ENCODE measurements at regions not wholly inside any gene's neighbourhood (a gene's known extent, or its start where the extent isn't known, plus 50 kb on each side); places are given as distances from the start of the nearest gene placed in this dataset.

- H3K9me3 ChIP-seq (ENCODE audit: insufficient read depth in 2 of 2, low read depth in 1 of 2, low read length in 1 of 2) = no peaks in the 10 kb centered on the region; a peak in 1 of 4 replicates
- no peak overlapping the region for H2BK5ac ChIP-seq (ENCODE audit: low read depth, low read length)
- no peak overlapping the region for H3K14ac ChIP-seq (ENCODE audit: insufficient read length)
- no peak overlapping the region for H3K56ac ChIP-seq (replicated peaks; ENCODE audit: insufficient read length, low read depth, low read length)
- WGBS, 2 experiments (ENCODE audit: extremely low coverage in 1 of 2, insufficient coverage in 1 of 2, insufficient read length in 1 of 2, insufficient replicate concordance in 2 of 2, low coverage in 1 of 2, low lambda C conversion rate in 2 of 2, missing lambda C conversion rate in 1 of 2) = 92% methylated on average over 6 of the region's 6 CpGs; no CpG with 5 or more reads in 1 of the 2 experiments
- no peak overlapping the region for H3K9ac ChIP-seq (replicated peaks in 1 of 4; ENCODE audit: extremely low read depth in 1 of 4, low read depth in 3 of 4, low read length in 3 of 4)
- H3K27me3 ChIP-seq (replicated peaks in 1 of 4; ENCODE audit: control insufficient read depth in 3 of 4, extremely low read depth in 1 of 4, insufficient read depth in 3 of 4, low read length in 3 of 4) = no peaks in the 10 kb centered on the region
- H3K36me3 ChIP-seq (ENCODE audit: control insufficient read depth in 2 of 4, insufficient read depth in 4 of 4, low read length in 3 of 4) = no peaks in the 10 kb centered on the region
- no peak overlapping the region for H4K5ac ChIP-seq (ENCODE audit: insufficient read length, low read depth, low read length)
- H2BK15ac ChIP-seq (ENCODE audit: low read length) = no peak overlapping the region
- no peak overlapping the region for H3K27ac ChIP-seq (ENCODE audit: low read depth, low read length)
- no peak overlapping the region for H2BK20ac ChIP-seq (ENCODE audit: low read length)
- H3K79me1 ChIP-seq (ENCODE audit: low read depth, low read length) = no peaks in the 10 kb centered on the region
- H4K91ac ChIP-seq (replicated peaks; ENCODE audit: insufficient read length, low read length) = no peak overlapping the region
- no peak overlapping the region for H3K4me3 ChIP-seq (ENCODE audit: extremely low read depth in 1 of 4, insufficient read depth in 2 of 4, low read depth in 3 of 4, low read length in 4 of 4)
- no peak overlapping the region for H2AK5ac ChIP-seq (ENCODE audit: low read depth, low read length)
- no peak overlapping the region for H2BK120ac ChIP-seq (replicated peaks; ENCODE audit: low read depth, low read length)
- no peaks in the 10 kb centered on the region for H4K20me1 ChIP-seq (replicated peaks in 1 of 2; ENCODE audit: control insufficient read depth in 1 of 2, insufficient read depth in 2 of 2, low read length in 2 of 2)
- H4K8ac ChIP-seq (ENCODE audit: extremely low read depth, insufficient read depth, low read length) = no peak overlapping the region
- H3K4me1 ChIP-seq (replicated peaks in 1 of 4; ENCODE audit: control insufficient read depth in 3 of 4, insufficient read depth in 4 of 4, low read length in 3 of 4) = no peaks in the 10 kb centered on the region
- ChIA-PET POLR2A (ENCODE audit: partially characterized antibody) (no interaction called here), CTCF (ENCODE audit: partially characterized antibody) (interaction anchor here (1.4 kb wide), 1 partner anchor 9 kb away, joined by 3 read pairs; no protein-coding TSS in a partner anchor)
- no peak overlapping the region for H3K4me2 ChIP-seq (ENCODE audit: insufficient read depth in 1 of 2, low read depth in 2 of 2, low read length in 2 of 2)
- H2BK12ac ChIP-seq (ENCODE audit: low read depth, low read length) = no peak overlapping the region
- FAIRE-seq (no peak), DNase-seq (ENCODE audit: low read depth in 1 of 2, low spot score in 2 of 2) (no peak)
- no peaks in the 10 kb centered on the region for H3K23me2 ChIP-seq (ENCODE audit: low read depth, low read length)
- no peak overlapping the region for H3K18ac ChIP-seq (ENCODE audit: extremely low read depth, low read length)
- no peak overlapping the region for H2AFZ ChIP-seq (ENCODE audit: low read length)
- no peaks in the 10 kb centered on the region for H3K79me2 ChIP-seq (ENCODE audit: control insufficient read depth in 1 of 2, insufficient read depth in 2 of 2, low read length in 2 of 2)
- no peak overlapping the region for H3K23ac ChIP-seq (ENCODE audit: insufficient read length)
- H3K4ac ChIP-seq (replicated peaks; ENCODE audit: insufficient read length, low read depth, low read length) = no peak overlapping the region
- no peak for TF ChIP-seq KDM1A (IDR thresholded peaks at IDR 0.05; ENCODE audit: borderline replicate concordance, low read length)
- TF ChIP-seq TAF7 (optimal IDR thresholded peaks at IDR 0.05; ENCODE audit: borderline replicate concordance, low read depth, low read length) = no peak
- no peak for TF ChIP-seq USF2 (IDR thresholded peaks at IDR 0.05; ENCODE audit: low read length)
- TF ChIP-seq E2F6 (IDR thresholded peaks at IDR 0.05) = no peak
- TF ChIP-seq CTCF (IDR thresholded peaks at IDR 0.05; ENCODE audit: control extremely low read depth in 1 of 3, insufficient read depth in 1 of 3, low read depth in 1 of 3, low read length in 3 of 3) = no peak
- no peak for TF ChIP-seq EZH2 (IDR thresholded peaks at IDR 0.05; ENCODE audit: low read depth, low read length, severe bottlenecking)
- no peak for TF ChIP-seq TAF1 (IDR thresholded peaks at IDR 0.05; ENCODE audit: low read depth, low read length)
- TF ChIP-seq BACH1 (IDR thresholded peaks at IDR 0.05; ENCODE audit: low read length) = no peak
- no peak for TF ChIP-seq KDM5A (IDR thresholded peaks at IDR 0.05; ENCODE audit: low read length)
- TF ChIP-seq POLR2A (IDR thresholded peaks at IDR 0.05; ENCODE audit: control extremely low read depth in 1 of 2, low read depth in 2 of 2, low read length in 2 of 2) = no peak
These were observed 1640.1 kb upstream of the CELF4 start for GRCh38 chr18:39205565-39206195.

All from H1 (cell line).